ENCODE measurements at regions not wholly inside any gene's neighbourhood (a gene's known extent, or its start where the extent isn't known, plus 50 kb on each side); places are given as distances from the start of the nearest gene placed in this dataset.
"Not testable (repeated sequence)": the region's sequence is repeated elsewhere in the genome, so short reads cannot be mapped to it uniquely, and the experiment has no call there.

GRCh38 chr2:59297816-59298215 lies 1056.7 kb upstream of the FANCL start:
- DNase-seq = peak; percentile 38

GRCh38 chr2:59296279-59296678 lies 1055.2 kb upstream of the FANCL start:
- no peak for DNase-seq

GRCh38 chr2:59295524-59296162 lies 1054.5 kb upstream of the FANCL start:
- no peak for DNase-seq

GRCh38 chr2:59288771-59289170 lies 1047.6 kb upstream of the FANCL start:
- DNase-seq = no peak

DNA sequence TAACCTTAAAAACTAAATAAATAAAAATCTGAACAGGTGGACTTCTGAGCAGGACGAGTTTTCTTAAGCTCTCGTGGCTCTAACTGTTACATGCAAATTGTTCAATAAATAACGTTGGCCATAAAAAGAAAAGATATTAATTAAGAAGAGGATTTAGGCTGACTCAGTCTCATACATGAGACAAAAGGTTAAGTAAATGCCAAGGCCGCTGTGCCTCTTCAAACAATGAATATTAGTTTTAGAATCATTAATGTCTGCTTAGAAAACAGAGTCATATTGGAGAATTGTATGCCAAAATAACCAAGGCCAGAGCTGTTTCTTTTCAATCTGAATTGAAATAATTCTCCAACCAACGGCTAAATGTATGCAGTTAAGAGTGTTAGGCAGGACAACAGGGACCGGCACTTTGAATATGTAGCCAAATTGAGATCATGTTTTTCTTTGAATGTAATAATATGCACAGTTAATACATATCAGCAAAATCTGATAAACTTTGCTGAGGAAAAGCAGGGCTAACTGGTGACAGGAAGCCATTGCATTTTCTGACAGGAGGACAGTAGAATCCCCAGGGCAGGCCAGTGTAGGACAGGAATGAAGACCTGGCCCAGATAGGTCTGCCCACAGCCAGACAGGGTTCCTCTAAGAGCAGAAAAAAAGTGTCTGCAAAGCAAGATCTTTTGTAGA lies 1041.4 kb upstream of the FANCL start:
- DNase-seq = no peak

DNA sequence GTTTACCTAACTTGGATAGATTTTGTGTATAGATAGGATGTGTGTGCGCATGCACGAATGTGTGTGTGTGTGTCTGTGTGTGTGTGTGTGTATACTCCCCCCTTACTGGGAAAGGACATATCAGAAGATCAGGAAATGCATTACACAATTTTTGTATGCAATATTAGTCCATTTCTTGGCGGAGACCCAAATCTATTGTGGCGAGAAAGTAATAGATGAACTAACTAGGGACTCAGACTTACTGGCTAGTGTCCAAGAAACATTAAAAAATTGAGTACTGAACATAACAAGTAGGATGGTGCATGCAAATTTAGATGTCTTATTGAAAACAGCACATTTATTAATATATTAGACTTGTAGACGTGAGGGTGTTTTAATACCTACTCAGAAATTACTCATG lies 1036.5 kb upstream of the FANCL start:
- no peak for DNase-seq

DNA sequence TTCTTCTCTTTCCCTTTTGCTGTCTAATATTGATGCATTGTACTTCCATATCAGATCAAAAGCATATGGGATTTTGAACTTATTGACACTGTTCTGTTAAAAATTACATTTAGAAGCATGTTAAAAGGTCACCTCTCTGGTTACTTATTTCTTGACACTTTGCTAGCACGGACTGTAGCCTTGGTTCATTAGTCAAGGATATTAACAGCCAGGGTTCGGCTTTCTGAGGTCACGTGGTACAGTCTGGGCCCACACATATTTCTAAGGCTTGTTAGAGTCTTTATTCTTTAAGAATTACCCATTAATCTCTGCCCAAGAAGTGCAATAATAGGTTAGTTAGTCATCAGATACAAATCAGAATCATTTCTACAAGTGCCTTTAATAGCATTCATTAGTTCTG lies 1035.8 kb upstream of the FANCL start:
- no peak for DNase-seq

GRCh38 chr2:59276033-59276432 lies 1034.9 kb upstream of the FANCL start:
- peak; percentile 12 for DNase-seq

- DNase-seq = no peak
Measured at GRCh38 chr2:59266453-59266852, 1025.3 kb upstream of the FANCL start.

DNA sequence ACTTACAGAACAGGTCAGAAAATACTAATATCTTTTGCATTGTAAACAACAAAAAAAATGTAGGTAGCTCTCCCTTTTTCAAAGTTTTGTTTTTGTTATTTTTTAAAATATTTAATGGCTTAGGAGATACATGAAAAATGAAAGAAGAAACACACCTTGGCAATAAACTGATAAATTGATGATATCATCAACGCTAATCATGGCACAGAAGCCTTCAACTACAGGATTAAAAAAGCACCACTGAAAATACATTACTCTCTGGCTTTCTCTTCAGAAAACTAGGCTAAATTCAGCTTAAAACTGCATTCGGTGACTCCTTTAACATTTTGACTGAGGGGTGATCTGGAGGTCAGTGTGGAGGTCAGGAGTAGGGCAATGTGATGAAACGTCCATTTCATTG lies 1018.8 kb upstream of the FANCL start:
- no peak for DNase-seq

DNA sequence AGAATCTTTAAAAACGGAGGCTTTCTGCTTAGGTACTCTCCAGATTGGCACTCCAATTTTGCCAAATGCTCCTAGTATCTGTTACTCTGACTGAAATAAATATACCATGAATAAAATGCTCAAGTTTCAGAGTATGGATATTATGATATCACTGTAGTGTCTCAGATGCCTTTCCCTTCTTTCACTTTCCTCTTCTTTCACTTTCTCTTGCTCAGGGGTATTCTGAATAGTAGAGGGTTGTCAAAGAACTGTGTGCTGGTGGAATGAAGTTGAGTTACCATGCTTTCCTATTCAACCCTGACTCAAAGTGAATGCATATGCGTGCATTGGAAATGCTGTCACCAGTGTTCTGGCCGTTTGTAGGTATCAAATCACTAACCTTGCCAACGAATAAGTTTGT lies 1015.2 kb upstream of the FANCL start:
- DNase-seq = no peak

- no peak for DNase-seq
Measured at GRCh38 chr2:59254279-59254678, 1013.2 kb upstream of the FANCL start.

GRCh38 chr2:59250307-59250677 lies 1009.2 kb upstream of the FANCL start:
- DNase-seq = no peak

DNA sequence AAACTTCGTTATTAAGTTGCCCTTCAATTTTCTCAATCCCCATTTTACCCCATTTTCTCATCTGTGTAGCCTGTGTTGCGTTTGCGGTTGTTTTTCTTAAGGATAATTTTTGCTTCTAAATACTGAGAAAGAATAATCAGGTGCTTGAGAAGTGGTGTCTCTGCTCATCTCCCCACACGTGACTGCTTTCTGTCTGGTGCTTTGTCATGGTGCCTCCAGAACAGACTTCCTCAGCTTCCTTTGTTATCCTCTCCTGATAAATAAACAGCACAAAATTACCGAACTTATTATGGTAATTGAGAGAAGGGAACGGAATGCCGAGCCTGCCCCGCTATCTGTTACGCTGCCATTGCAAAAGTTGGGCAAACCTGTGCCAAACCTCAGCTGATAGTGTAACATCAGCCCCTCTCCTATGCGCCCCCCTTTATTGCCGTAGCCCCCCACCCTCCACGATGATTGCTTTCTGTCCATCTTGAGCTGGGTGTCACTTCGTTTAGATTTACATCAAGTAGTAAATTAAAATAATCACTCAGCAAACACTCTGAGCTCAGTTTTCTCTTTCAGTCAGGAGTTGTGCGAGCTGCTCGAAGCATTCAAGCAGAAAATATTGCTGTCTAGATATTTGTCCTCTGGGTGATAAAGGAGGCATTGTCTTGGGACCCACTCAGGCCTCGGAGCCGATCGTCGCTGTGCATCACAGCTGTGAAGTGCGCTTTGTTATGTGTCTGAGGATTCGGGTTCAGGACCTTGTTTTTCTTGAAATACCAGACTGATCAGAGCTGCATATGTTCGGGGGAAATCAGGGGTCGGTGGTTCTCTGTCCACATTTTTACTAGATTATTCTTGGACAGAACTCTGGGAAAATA lies 1008.5 kb upstream of the FANCL start:
- no peak for DNase-seq

- DNase-seq = no peak
Measured at GRCh38 chr2:59239146-59239545, 998.0 kb upstream of the FANCL start.

DNA sequence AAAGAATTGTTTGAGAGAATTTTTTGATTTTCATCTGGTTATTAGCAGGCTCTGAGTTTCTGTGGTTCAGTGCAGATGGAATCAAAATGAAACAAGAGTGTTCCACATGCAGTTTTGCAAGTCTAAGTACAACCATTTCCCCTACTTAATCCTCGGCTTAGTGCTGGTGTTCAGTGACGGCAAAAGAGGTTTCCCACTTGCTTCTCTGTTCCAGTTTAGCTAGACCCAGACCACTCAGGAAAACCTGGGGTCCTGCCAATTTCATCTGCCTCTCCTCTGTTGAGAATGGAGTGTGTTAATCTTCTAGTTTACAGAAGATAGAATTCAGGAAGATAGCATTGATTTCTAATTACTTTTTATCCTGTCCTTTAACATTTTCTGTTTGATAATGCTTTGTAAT lies 996.2 kb upstream of the FANCL start:
- DNase-seq = peak; percentile 39

- no peak for DNase-seq
Measured at GRCh38 chr2:59236723-59237122, 995.6 kb upstream of the FANCL start.

- no peak for DNase-seq
Measured at GRCh38 chr2:59233920-59234319, 992.8 kb upstream of the FANCL start.

DNA sequence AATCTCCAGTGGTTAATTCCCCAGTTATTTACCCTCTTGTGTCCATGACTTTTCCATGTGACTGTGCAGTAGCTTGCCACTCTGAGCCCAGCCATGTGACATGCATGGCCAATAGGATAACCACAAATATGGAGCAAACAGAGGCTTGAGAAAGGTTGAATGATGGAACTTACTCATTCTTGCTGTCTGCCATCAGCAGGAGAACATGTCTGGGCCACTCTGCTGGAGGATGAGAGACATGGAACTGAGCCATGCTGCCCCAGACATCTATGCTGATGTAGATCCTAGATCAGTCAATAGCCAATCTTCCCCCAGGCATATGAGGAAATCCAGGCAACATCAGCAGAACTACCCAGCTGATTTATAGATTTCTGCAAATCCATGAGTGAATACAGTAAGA lies 992.3 kb upstream of the FANCL start:
- no peak for DNase-seq

DNA sequence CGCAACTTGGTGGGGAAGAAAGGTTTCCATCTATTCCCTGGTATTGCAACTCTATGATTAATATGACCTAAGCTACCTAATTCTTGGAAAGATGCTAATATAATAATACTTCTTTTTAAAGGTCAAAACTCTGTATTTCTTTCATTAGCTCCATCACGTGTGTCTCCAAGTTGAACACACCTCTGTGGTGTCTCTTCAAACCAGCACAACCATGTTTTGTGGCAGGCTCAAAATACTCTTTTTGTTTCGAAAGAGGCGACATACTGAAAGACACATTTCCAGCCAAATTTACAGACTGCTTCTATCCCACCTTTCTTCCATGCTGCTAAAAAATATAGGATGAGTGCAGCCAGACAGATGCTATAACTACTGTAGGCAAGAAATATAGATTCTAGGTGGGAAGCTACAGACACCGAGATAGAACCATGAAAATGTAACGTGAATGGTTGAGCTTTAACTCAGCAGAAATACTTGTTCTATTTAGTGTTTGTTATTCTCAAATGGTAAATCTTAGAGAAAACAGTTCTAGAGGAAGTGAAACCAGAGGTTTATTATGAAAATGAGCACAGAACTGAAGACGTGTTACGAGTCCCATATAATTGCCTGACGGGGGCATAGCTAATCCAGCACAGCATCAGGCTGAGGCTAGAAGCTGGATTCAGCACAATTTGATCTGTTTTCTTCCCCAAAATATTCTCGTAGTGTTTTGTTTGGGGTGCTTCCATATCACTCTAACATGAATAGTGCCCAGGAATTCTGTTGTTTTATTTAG lies 991.5 kb upstream of the FANCL start:
- DNase-seq = no peak

- not testable (repeated sequence) for DNase-seq
Measured at GRCh38 chr2:59226362-59226761, 985.2 kb upstream of the FANCL start.

- DNase-seq = no peak
Measured at GRCh38 chr2:59223742-59224141, 982.6 kb upstream of the FANCL start.

GRCh38 chr2:59217360-59217759 lies 976.2 kb upstream of the FANCL start:
- no peak for DNase-seq

All from NCI-H82 (cell line).